Ishikawa (cell line): ENCODE measurements at regions not wholly inside any gene's neighbourhood (a gene's known extent, or its start where the extent isn't known, plus 50 kb on each side); places are given as distances from the start of the nearest gene placed in this dataset.

ENCODE experiments used
- CEBPB ChIP-seq: IDR thresholded peaks from 2 replicates; pipeline ENCODE4 v1.6.1; 2012
- CREB1 ChIP-seq: IDR thresholded peaks from 2 replicates; pipeline ENCODE4 v1.6.1; 2012; ENCODE audit warnings: low read depth
- EGR1 ChIP-seq: IDR thresholded peaks from 2 replicates; pipeline ENCODE4 v1.6.1; 2012
- EP300 ChIP-seq: IDR thresholded peaks from 2 replicates; pipeline ENCODE4 v1.6.1; 2012; ENCODE audit warnings: borderline replicate concordance
- FOXM1 ChIP-seq: IDR thresholded peaks from 2 replicates; pipeline ENCODE4 v1.6.1; 2012; ENCODE audit warnings: low read depth, borderline replicate concordance
- NFIC ChIP-seq: IDR thresholded peaks from 2 replicates; pipeline ENCODE4 v1.6.1; 2012
- RAD21 ChIP-seq: IDR thresholded peaks from 2 replicates; pipeline ENCODE4 v1.6.1; 2012; ENCODE audit warnings: low read depth
- TAF1 ChIP-seq: IDR thresholded peaks from 2 replicates; pipeline ENCODE4 v1.6.1; 2012; ENCODE audit warnings: low read depth, mild to moderate bottlenecking
- TCF12 ChIP-seq: IDR thresholded peaks from 2 replicates; pipeline ENCODE4 v1.6.1; 2012; ENCODE audit warnings: low read depth
- TEAD4 ChIP-seq: IDR thresholded peaks from 2 replicates; pipeline ENCODE4 v1.6.1; 2012
- YY1 ChIP-seq: IDR thresholded peaks from 2 replicates; pipeline ENCODE4 v1.6.1; 2012; ENCODE audit warnings: low read depth
- ZBTB7A ChIP-seq: IDR thresholded peaks from 2 replicates; pipeline ENCODE4 v1.6.1; 2012; ENCODE audit warnings: low read depth
- TF ChIP-seq, protein P1 (sequence below): IDR thresholded peaks from 2 replicates; pipeline ENCODE4 v1.6.1; 2012
- TF ChIP-seq, protein P2 (sequence below): IDR thresholded peaks from 2 replicates; pipeline ENCODE4 v1.6.1; 2012
- TF ChIP-seq, protein P3 (sequence below): IDR thresholded peaks from 2 replicates; pipeline ENCODE4 v1.6.1; 2012; ENCODE audit warnings: low read depth, mild to moderate bottlenecking

DNA sequence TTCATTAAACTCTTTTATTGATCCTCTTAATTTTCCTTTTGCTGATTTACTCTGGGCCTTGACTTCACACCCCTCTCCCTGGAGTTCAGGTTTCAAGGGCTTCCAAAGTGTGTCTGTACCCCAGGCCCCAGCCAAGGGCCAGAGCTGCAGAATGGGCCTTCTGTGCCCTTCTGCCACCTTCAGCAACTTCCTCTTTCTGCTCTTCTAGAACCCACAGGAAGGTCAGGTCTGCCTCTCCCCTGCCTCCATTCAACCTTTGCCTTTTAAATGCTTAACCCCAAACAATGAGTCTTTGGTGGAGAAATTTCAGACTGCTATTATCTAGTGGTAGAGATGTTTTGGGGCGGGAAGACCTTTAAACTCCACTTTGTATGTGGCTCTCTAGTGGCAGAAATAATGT, 63.1 kb downstream of the TSN start:
- TF ChIP-seq TEAD4 (no peak), TCF12 (no peak), CREB1 (no peak), FOXM1 (no peak), EP300 (no peak), EGR1 (no peak), RAD21 (no peak), TAF1 (no peak), NFIC (no peak)
- TF ChIP-seq, protein P1, sequence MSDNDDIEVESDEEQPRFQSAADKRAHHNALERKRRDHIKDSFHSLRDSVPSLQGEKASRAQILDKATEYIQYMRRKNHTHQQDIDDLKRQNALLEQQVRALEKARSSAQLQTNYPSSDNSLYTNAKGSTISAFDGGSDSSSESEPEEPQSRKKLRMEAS = no peak
- TF ChIP-seq, protein P2, sequence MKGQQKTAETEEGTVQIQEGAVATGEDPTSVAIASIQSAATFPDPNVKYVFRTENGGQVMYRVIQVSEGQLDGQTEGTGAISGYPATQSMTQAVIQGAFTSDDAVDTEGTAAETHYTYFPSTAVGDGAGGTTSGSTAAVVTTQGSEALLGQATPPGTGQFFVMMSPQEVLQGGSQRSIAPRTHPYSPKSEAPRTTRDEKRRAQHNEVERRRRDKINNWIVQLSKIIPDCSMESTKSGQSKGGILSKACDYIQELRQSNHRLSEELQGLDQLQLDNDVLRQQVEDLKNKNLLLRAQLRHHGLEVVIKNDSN = no peak
- TF ChIP-seq, protein P3, sequence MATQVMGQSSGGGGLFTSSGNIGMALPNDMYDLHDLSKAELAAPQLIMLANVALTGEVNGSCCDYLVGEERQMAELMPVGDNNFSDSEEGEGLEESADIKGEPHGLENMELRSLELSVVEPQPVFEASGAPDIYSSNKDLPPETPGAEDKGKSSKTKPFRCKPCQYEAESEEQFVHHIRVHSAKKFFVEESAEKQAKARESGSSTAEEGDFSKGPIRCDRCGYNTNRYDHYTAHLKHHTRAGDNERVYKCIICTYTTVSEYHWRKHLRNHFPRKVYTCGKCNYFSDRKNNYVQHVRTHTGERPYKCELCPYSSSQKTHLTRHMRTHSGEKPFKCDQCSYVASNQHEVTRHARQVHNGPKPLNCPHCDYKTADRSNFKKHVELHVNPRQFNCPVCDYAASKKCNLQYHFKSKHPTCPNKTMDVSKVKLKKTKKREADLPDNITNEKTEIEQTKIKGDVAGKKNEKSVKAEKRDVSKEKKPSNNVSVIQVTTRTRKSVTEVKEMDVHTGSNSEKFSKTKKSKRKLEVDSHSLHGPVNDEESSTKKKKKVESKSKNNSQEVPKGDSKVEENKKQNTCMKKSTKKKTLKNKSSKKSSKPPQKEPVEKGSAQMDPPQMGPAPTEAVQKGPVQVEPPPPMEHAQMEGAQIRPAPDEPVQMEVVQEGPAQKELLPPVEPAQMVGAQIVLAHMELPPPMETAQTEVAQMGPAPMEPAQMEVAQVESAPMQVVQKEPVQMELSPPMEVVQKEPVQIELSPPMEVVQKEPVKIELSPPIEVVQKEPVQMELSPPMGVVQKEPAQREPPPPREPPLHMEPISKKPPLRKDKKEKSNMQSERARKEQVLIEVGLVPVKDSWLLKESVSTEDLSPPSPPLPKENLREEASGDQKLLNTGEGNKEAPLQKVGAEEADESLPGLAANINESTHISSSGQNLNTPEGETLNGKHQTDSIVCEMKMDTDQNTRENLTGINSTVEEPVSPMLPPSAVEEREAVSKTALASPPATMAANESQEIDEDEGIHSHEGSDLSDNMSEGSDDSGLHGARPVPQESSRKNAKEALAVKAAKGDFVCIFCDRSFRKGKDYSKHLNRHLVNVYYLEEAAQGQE = no peak

DNA sequence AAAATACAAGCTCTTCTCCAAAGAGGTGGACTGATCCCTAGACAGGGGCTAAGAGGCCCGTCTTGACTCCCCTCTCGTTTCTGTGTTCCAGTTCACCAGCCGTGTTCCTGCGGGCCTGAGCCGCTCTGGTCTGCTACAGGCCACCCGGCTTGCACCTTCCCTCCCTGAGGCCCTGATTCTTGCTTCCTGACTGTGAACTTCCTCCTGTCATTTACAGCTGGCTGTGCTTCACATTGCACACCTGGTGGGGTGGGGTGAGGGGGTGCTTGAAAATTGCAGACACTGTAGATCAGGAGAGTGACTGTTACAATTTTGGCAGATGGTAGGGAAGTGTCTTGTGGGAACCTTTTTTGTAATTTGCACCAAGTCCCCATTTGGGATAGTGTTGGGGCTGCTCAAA, 64.4 kb downstream of the TSN start:
- TF ChIP-seq, protein P1 = no peak
- TF ChIP-seq NFIC (no peak), TEAD4 (no peak), CEBPB (no peak)

DNA sequence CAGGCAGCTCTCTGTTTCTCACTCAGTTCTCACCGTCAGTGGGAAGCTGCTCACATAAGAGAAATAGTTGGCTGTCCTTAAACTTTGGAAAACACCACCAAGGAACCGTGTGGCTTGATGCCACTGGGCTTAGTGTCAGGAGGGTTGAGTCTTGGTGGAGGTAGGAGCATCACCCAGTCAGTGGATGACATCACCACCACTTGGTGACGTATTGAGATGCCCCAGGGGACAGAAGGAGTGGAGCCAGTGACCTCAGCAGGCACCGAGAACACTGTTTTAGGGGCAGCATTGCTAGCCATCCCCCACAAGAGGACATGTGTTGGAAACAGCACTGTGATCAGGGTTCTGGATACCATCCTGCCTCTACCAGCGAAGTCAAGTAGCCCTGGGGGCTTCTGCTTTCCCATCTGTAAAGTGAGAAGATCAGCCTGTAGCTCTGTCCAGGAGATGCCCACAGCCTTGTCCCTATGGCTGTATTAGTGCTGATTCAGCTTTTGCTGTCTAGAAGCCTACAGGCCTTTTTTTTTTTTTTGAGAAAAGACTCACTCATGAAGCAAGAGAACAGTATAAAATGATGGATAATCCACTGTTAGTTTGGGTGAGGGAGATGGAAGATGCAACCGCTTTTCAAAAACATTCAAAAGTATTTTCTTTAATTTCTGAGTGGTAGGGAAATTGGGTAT, 66.2 kb downstream of the TSN start:
- TF ChIP-seq, protein P1 = no peak
- no peak for TF ChIP-seq ZBTB7A
- no peak for TF ChIP-seq EGR1
- TF ChIP-seq TCF12 = no peak
- no peak for TF ChIP-seq CREB1
- TF ChIP-seq CEBPB = no peak
- TF ChIP-seq TEAD4 = no peak
- TF ChIP-seq NFIC = no peak
- TF ChIP-seq RAD21 = no peak
- TF ChIP-seq, protein P2 = no peak
- no peak for TF ChIP-seq EP300
- TF ChIP-seq, protein P3 = no peak
- no peak for TF ChIP-seq TAF1
- TF ChIP-seq YY1 = no peak
- no peak for TF ChIP-seq FOXM1

DNA sequence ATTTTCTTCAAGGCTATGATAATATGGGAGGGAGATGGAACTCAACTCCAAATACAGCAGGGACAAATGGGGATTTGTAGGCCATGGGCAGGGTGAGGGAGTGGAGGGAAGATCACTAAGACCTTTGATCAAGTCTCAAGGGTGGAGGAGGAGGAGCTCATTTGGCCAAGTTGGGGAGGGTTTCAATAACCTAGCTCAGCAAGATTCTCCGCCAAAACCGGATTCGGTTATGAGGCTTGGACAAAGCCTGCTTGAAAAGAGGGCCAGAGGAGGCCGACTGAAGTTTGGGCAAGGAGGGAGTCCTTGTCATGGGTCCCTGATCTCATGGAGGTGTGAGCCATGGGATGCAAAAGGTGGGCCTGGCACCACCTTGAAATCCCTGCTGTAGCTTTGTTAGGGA, 68.8 kb downstream of the TSN start:
- TF ChIP-seq, protein P2 = no peak
- TF ChIP-seq, protein P1 = no peak
- no peak for TF ChIP-seq NFIC
- no peak for TF ChIP-seq TCF12
- no peak for TF ChIP-seq TEAD4
- TF ChIP-seq EP300 = no peak
- TF ChIP-seq ZBTB7A = no peak
- TF ChIP-seq CREB1 = no peak
- no peak for TF ChIP-seq YY1
- TF ChIP-seq TAF1 = no peak
- TF ChIP-seq RAD21 = no peak
- TF ChIP-seq, protein P3 = no peak
